ENCODE measurements at regions not wholly inside any gene's neighbourhood (a gene's known extent, or its start where the extent isn't known, plus 50 kb on each side); places are given as distances from the start of the nearest gene placed in this dataset.

GRCh38 chr10:29881811-29882210 lies 177.6 kb downstream of the JCAD start:
- H3K36me3 ChIP-seq: no peaks in the 10 kb centered on the region
- intact Hi-C loops (cut with DNase I; ENCODE audit: low total_unique reads): no loop called here
- H3K9me3 ChIP-seq: no peaks in the 10 kb centered on the region
- no peak for TF ChIP-seq CTCF (IDR thresholded peaks at IDR 0.05)
- no peak for DNase-seq
- peak overlapping the region; percentile 94 to 96 for H3K27ac ChIP-seq
- H3K4me1 ChIP-seq: peaks cover 5 to 75% (median 48%) of the 10 kb centered on the region in 4 donors
- no peak overlapping the region for H3K4me3 ChIP-seq
- no peaks in the 10 kb centered on the region for H3K27me3 ChIP-seq

DNA sequence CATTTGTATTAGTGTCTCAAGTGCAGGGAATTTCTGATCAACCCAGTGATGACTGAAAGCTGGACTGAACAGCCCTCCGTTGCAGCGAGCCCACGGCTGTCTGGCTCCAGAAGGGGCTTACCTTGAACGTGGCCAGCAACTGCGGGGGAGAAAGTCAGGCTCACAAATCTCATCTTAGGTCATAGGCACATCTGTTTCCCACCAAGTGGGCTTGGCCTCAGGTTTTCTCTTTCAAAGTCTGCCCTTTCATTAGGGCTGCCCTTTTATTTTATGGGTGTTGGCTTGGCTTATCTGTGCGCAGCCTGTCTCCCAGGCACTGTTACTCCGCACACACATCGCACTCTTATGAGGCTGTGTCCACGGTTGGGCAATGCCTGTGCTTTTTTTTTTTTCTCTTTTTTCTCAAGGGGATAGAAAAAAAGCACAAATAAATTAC lies 178.0 kb downstream of the JCAD start:
- intact Hi-C loops (cut with DNase I; ENCODE audit: low total_unique reads): no loop called here
- Histone ChIP-seq H3K9me3 (no peaks in the 10 kb centered on the region), H3K27me3 (no peaks in the 10 kb centered on the region), H3K4me1 (peaks cover 5 to 80% (median 48%) of the 10 kb centered on the region in 4 donors), H3K4me3 (peak overlapping the region in 1 of 2 donors; percentile 25), H3K27ac (peak overlapping the region; percentile 94 to 96), H3K36me3 (no peaks in the 10 kb centered on the region)
- DNase-seq: peak; percentile 77 to 81
- TF ChIP-seq CTCF (IDR thresholded peaks at IDR 0.05): no peak

- DNase-seq: no peak
- Histone ChIP-seq H3K4me3 (no peak overlapping the region), H3K36me3 (no peaks in the 10 kb centered on the region), H3K27me3 (no peaks in the 10 kb centered on the region), H3K27ac (peak overlapping the region; percentile 94 to 96), H3K9me3 (no peaks in the 10 kb centered on the region), H3K4me1 (peaks cover 5 to 85% (median 52%) of the 10 kb centered on the region in 4 donors)
- no peak for TF ChIP-seq CTCF (IDR thresholded peaks at IDR 0.05)
- intact Hi-C loops (cut with DNase I; ENCODE audit: low total_unique reads): no loop called here
Observed at GRCh38 chr10:29880856-29881255, 178.5 kb downstream of the JCAD start.

DNA sequence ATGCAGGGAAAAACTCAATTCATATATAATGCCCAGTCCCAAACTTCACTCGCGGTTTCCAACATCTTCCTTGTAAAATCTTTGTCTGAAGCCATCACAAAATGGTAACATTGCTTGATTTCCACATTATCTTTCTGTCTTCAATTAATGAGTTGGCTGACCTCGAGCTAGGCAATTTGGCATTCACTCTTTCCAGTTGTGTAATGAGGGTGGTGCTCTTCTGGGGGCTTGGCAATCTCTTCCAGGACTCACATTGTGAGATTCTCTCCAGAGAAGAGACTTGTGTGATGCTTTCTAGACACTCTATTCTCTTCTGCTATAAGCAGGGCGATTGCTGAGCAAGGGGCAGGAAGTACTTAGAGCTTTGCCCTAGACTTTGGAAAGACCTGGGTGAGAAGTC lies 179.5 kb downstream of the JCAD start:
- Histone ChIP-seq H3K27ac (peak overlapping the region; percentile 94 to 96), H3K36me3 (no peaks in the 10 kb centered on the region), H3K9me3 (no peaks in the 10 kb centered on the region), H3K27me3 (no peaks in the 10 kb centered on the region), H3K4me3 (no peak overlapping the region), H3K4me1 (peaks cover 5 to 95% (median 62%) of the 10 kb centered on the region in 4 donors)
- DNase-seq: no peak
- TF ChIP-seq CTCF (IDR thresholded peaks at IDR 0.05): no peak
- intact Hi-C loops (cut with DNase I; ENCODE audit: low total_unique reads): loop anchor here (10.0 kb wide), 1 partner anchor 75 kb away; no protein-coding TSS in a partner anchor

DNA sequence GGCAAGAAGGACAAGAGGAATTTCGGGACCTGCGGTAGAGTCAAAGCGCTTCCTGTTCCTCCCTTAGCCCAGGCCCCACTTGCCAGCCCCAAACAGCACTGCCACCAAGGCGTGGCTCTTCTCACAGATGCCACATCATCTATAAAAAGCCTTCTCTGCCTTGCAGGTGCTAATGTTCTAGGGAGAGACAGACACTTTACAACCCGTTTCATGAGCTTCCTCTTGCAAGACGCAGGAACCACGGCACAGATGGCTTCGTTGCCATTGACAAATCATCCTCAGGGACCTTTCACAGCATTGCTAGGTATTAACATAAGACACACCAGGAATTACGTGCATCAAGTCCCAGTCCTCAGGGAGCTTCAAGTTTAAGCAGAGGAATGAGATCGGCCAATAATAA lies 180.9 kb downstream of the JCAD start:
- Histone ChIP-seq H3K4me1 (peaks cover 5 to 98% (median 66%) of the 10 kb centered on the region in 4 donors), H3K27ac (peak overlapping the region; percentile 94 to 96)
- intact Hi-C loops (cut with DNase I; ENCODE audit: low total_unique reads): loop anchor here (10.0 kb wide), 1 partner anchor 74 kb away; no protein-coding TSS in a partner anchor

More for the DNA sequence above, 180.9 kb downstream of the JCAD start:
- Histone ChIP-seq H3K9me3 (no peaks in the 10 kb centered on the region), H3K36me3 (no peaks in the 10 kb centered on the region), H3K27me3 (no peaks in the 10 kb centered on the region), H3K4me3 (no peak overlapping the region)
- TF ChIP-seq CTCF (IDR thresholded peaks at IDR 0.05): no peak
- DNase-seq: no peak
